ENCODE measurements at regions not wholly inside any gene's neighbourhood (a gene's known extent, or its start where the extent isn't known, plus 50 kb on each side); places are given as distances from the start of the nearest gene placed in this dataset.

DNA sequence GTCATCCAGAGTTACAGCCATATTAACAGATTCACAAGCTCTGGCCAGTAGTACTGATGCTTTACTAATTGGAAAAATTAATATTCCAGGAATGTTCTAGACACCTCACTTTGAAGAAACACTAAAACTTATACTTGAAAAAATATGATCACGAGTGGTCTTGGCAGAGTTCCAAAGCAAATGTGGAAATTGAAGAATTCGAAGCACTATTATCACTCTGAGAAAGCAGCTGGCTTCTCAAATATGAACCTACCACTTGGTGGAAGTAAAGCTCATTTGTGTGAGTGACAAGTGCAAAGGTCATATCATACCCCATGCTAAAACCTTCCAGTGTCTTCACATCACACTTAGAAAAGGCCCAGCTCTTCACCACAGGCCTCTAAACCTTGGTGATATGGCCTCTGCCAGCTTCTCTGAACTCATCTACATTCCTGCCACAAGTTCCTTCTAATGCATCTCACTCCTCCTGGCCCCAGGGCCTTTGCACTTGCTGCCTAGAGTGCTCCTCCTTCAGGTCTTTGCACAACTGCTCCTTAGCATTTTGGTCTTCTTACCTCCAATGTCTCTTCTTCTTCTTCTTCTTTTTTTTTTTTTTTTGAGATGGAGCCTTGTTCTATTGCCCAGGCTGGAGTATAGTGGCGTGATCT, 175.7 kb upstream of the SMIM23 start:
- ChIA-PET CTCF (no interaction called here), POLR2A (no interaction called here)
- Histone ChIP-seq H3K27me3 (ENCODE audit: control insufficient read depth, insufficient read depth, low read length) (peaks cover 6% of the 10 kb centered on the region; the same call in 1 of the 2 replicates), H3K36me3 (ENCODE audit: control insufficient read depth, insufficient read depth, low read length) (no peaks in the 10 kb centered on the region), H3K4me3 (ENCODE audit: low read depth in 2 of 2, low read length in 2 of 2) (no peak overlapping the region), H3K4me1 (ENCODE audit: control insufficient read depth, insufficient read depth, low read length) (no peaks in the 10 kb centered on the region), H3K9me3 (ENCODE audit: control insufficient read depth, insufficient read depth, low read depth, low read length) (peaks cover 3% of the 10 kb centered on the region; the same call in 1 of the 2 replicates), H3K27ac (ENCODE audit: low read length) (no peak overlapping the region)
- ATAC-seq (no peak), DNase-seq (ENCODE audit: low read depth, low spot score) (no peak)
- TF ChIP-seq, protein P1, sequence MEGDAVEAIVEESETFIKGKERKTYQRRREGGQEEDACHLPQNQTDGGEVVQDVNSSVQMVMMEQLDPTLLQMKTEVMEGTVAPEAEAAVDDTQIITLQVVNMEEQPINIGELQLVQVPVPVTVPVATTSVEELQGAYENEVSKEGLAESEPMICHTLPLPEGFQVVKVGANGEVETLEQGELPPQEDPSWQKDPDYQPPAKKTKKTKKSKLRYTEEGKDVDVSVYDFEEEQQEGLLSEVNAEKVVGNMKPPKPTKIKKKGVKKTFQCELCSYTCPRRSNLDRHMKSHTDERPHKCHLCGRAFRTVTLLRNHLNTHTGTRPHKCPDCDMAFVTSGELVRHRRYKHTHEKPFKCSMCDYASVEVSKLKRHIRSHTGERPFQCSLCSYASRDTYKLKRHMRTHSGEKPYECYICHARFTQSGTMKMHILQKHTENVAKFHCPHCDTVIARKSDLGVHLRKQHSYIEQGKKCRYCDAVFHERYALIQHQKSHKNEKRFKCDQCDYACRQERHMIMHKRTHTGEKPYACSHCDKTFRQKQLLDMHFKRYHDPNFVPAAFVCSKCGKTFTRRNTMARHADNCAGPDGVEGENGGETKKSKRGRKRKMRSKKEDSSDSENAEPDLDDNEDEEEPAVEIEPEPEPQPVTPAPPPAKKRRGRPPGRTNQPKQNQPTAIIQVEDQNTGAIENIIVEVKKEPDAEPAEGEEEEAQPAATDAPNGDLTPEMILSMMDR (IDR thresholded peaks at IDR 0.05) = no peak
- TF ChIP-seq, protein P2, sequence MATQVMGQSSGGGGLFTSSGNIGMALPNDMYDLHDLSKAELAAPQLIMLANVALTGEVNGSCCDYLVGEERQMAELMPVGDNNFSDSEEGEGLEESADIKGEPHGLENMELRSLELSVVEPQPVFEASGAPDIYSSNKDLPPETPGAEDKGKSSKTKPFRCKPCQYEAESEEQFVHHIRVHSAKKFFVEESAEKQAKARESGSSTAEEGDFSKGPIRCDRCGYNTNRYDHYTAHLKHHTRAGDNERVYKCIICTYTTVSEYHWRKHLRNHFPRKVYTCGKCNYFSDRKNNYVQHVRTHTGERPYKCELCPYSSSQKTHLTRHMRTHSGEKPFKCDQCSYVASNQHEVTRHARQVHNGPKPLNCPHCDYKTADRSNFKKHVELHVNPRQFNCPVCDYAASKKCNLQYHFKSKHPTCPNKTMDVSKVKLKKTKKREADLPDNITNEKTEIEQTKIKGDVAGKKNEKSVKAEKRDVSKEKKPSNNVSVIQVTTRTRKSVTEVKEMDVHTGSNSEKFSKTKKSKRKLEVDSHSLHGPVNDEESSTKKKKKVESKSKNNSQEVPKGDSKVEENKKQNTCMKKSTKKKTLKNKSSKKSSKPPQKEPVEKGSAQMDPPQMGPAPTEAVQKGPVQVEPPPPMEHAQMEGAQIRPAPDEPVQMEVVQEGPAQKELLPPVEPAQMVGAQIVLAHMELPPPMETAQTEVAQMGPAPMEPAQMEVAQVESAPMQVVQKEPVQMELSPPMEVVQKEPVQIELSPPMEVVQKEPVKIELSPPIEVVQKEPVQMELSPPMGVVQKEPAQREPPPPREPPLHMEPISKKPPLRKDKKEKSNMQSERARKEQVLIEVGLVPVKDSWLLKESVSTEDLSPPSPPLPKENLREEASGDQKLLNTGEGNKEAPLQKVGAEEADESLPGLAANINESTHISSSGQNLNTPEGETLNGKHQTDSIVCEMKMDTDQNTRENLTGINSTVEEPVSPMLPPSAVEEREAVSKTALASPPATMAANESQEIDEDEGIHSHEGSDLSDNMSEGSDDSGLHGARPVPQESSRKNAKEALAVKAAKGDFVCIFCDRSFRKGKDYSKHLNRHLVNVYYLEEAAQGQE (IDR thresholded peaks at IDR 0.05; ENCODE audit: insufficient read depth in 1 of 2, low read depth in 2 of 2, low read length in 1 of 2) = no peak
- TF ChIP-seq POLR2AphosphoS5 (IDR thresholded peaks at IDR 0.05; ENCODE audit: low read depth, low read length) (no peak), TCF7L2 (IDR thresholded peaks at IDR 0.05; ENCODE audit: low read depth, low read length) (no peak), SIN3A (IDR thresholded peaks at IDR 0.05; ENCODE audit: borderline replicate concordance, insufficient read depth, low read depth, low read length) (no peak)
- in situ Hi-C loops (cut with HindIII; ENCODE audit: low pct_unique_long_range_greater_than_20kb, low sequenced_read_pairs) = no loop called here
- intact Hi-C loops (cut with micrococcal nuclease; ENCODE audit: unreplicated experiment) = no loop called here
- no TSS peak for BruUV-seq (replicated peaks)

DNA sequence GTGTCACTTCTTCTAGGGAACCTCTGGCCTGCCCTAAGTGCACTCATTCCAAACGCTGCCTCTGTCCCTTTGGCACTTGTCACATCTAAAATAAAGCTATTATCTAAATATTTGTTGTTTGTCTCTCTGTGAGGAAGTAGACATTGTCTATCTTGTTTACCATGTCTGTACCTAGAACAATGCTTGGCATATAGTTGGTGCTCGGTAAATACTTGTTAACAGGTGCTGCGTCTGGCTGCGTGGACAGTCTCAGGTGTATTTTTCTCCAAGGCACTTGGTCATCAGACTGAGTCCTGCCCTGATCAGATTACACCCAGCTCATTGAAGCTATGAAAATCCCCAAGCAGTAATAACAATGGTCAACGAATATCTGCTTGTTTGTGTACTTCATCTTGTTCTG, 174.9 kb upstream of the SMIM23 start:
- POLR2A ChIA-PET = interaction anchor here (0.6 kb wide), 1 partner anchor 241 kb away, joined by 3 read pairs; no protein-coding TSS in a partner anchor
- CTCF ChIA-PET = interaction anchor here (0.6 kb wide), 1 partner anchor 206 kb away, joined by 3 read pairs; no protein-coding TSS in a partner anchor

More for the DNA sequence above, 174.9 kb upstream of the SMIM23 start:
- ATAC-seq (no peak), DNase-seq (ENCODE audit: low read depth, low spot score) (no peak)
- in situ Hi-C loops (cut with HindIII; ENCODE audit: low pct_unique_long_range_greater_than_20kb, low sequenced_read_pairs) = no loop called here
- TF ChIP-seq TCF7L2 (IDR thresholded peaks at IDR 0.05; ENCODE audit: low read depth, low read length) = no peak
- TF ChIP-seq, protein P2 (IDR thresholded peaks at IDR 0.05; ENCODE audit: insufficient read depth in 1 of 2, low read depth in 2 of 2, low read length in 1 of 2) = no peak
- no peak for TF ChIP-seq SIN3A (IDR thresholded peaks at IDR 0.05; ENCODE audit: borderline replicate concordance, insufficient read depth, low read depth, low read length)
- TF ChIP-seq, protein P1 (IDR thresholded peaks at IDR 0.05) = no peak
- TF ChIP-seq POLR2AphosphoS5 (IDR thresholded peaks at IDR 0.05; ENCODE audit: low read depth, low read length) = no peak
- intact Hi-C loops (cut with micrococcal nuclease; ENCODE audit: unreplicated experiment) = no loop called here
- Histone ChIP-seq H3K27me3 (ENCODE audit: control insufficient read depth, insufficient read depth, low read length) (peaks cover 3% of the 10 kb centered on the region; the same call in 1 of the 2 replicates), H3K36me3 (ENCODE audit: control insufficient read depth, insufficient read depth, low read length) (no peaks in the 10 kb centered on the region), H3K9me3 (ENCODE audit: control insufficient read depth, insufficient read depth, low read depth, low read length) (peaks cover 3% of the 10 kb centered on the region; the same call in 1 of the 2 replicates), H3K4me1 (ENCODE audit: control insufficient read depth, insufficient read depth, low read length) (no peaks in the 10 kb centered on the region), H3K4me3 (ENCODE audit: low read depth in 2 of 2, low read length in 2 of 2) (no peak overlapping the region), H3K27ac (ENCODE audit: low read length) (no peak overlapping the region)
- BruUV-seq (replicated peaks) = no TSS peak

Data from Panc1 (cell line).